C4-2B (cell line): ENCODE measurements at regions not wholly inside any gene's neighbourhood (a gene's known extent, or its start where the extent isn't known, plus 50 kb on each side); places are given as distances from the start of the nearest gene placed in this dataset.

Experiments used
- H3K27ac ChIP-seq: fragments of 450-650 bp; 2 replicates; pipeline ENCODE4 v1.5.1; 2017
- CTCF ChIP-seq: fragments of 450-650 bp; conservative IDR thresholded peaks from 2 replicates; pipeline ENCODE4 v1.5.1; 2017; ENCODE audit warnings: mild to moderate bottlenecking
- ZFX ChIP-seq: fragments of 450-650 bp; IDR thresholded peaks from 2 replicates; pipeline ENCODE4 v1.6.1; 2017

GRCh38 chr5:89204756-89205155 lies 321.8 kb upstream of the MEF2C start:
- no peak for TF ChIP-seq CTCF
- no peak for TF ChIP-seq ZFX
- H3K27ac ChIP-seq = no peak overlapping the region

DNA sequence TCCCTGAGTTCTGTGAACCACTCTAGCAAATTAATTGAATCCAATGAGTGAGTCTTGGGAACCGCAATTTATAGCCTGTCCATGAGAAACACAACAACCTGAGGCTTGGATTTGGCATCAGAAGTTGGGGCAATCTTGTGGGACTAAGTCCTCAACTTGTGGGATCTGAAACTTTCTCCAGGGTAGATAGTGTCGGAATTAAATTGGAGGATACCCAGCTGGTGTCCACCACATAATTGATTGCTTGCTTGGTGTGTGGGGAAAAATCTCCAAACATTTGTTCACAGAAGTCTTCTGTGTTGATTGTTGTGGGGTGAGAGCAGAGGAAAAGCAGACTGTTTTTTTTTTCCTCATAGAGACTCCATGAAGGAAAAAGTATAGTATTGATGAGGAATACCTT lies 320.6 kb upstream of the MEF2C start:
- H3K27ac ChIP-seq = no peak overlapping the region
- TF ChIP-seq ZFX = no peak
- no peak for TF ChIP-seq CTCF

GRCh38 chr5:89200899-89201298 lies 317.9 kb upstream of the MEF2C start:
- H3K27ac ChIP-seq = no peak overlapping the region
- no peak for TF ChIP-seq CTCF
- no peak for TF ChIP-seq ZFX

GRCh38 chr5:89199306-89199705 lies 316.3 kb upstream of the MEF2C start:
- TF ChIP-seq CTCF = no peak
- TF ChIP-seq ZFX = no peak
- no peak overlapping the region for H3K27ac ChIP-seq

DNA sequence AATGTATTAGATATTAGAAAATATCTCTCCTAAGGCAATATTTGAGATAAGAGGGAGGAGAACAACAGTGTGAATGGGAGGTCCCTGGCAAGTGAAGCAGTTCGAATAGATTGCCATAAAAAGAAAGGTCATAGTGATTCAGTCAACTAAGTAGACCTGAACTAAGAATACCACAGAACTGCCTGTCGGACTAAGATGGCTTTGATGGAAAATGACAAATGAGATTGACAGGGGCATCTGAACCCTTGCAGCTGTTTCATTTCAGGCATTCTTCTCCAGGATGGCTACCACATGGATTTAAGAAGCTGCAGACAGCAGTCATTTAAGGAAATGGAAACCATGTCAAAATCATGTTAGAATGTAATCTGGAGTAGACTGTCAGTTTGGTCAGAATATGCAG lies 308.4 kb upstream of the MEF2C start:
- TF ChIP-seq CTCF (no peak), ZFX (no peak)
- no peak overlapping the region for H3K27ac ChIP-seq

DNA sequence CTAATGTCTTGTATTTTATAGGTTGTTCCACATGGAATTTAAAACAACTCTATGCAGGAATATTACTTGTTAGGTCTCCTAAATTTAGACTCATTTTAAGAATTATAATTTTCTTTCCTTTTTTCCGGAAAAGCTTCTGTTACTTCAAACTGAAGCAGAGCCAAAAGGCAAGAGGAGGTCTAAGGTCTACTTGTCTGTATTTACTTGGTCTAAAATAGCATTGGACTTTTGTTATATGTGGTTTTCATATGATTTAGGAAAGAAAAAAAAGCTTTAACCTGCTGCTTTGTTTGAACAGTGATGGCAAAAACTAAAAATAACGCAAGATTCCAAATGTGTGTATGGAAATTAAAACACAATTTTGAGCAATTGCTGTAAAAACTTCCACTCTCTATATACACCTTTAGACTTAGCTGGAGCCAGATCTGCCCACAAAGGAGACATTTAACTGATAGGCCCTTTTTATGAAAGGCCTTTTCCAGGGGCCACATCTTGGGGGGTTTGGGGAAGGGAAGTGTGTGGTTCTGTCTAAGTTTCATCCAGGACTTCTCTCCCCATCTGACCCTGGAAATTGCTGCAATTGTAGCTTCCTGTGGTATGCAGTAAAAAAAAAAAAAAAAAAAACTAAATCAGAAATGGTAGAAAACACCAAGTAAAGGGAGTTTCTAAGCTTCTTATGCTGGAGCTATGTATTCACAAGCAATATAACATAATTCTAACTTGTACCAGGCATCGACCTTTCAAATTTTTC lies 307.7 kb upstream of the MEF2C start:
- no peak for TF ChIP-seq ZFX
- TF ChIP-seq CTCF = no peak
- H3K27ac ChIP-seq = no peak overlapping the region

DNA sequence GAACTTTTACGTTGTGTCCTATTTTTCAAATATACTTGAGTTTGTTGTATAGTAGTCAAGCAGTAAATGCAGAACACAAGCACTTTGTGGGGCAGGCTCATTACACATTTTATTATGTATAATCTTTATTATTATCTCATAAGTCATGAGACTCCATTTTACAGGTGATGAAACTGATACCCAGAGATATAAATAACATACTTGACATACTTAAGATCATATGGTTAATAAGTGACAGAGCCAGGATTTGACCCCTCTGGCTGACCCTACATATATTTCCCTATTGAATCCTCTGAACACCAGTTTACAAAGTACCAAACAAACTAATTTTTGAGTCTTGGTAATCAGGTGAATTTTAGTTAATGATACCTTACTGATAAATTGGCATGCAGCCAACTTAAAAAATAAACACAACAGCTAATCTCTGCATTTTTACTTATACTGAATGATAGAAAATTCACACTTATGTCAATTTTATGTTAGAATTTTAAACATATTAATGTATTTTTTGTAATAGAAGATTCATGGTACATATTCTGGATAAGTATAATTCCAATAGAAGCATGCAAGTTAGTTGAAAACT lies 305.0 kb upstream of the MEF2C start:
- H3K27ac ChIP-seq = no peak overlapping the region
- TF ChIP-seq CTCF (no peak), ZFX (no peak)
